K562 (cell line): ENCODE measurements at regions not wholly inside any gene's neighbourhood (a gene's known extent, or its start where the extent isn't known, plus 50 kb on each side); places are given as distances from the start of the nearest gene placed in this dataset.
A peak's percentile ranks its signal among the peaks of the same experiment; 100 is the strongest.

Experiments
- ATAC-seq: fragments of 200-7000 bp; cut with Tn5 transposase; 3 replicates; pipeline ENCODE4 v1.9.1; 2020; ENCODE audit warnings: moderate library complexity
- BruUV-seq: library from RNA; stranded (reverse); fragments of 400-500 nt; replicated peaks from 2 replicates; lab custom pipeline; 2021; lab: Mats Ljungman, UMichigan
- CTCF ChIA-PET: fragments of 300-600 bp; formaldehyde crosslinking; extraction: SDS; loops from one replicate; lab custom pipeline; 2021; ENCODE audit warnings: low intra/inter-chr PET ratio; lab: Yijun Ruan, JAX
- POLR2A ChIA-PET: fragments of 300-600, 350-650 bp; sonication (Branson Sonifier 250); formaldehyde crosslinking; extraction: SDS; loops from one replicate; lab custom pipeline; 2021; ENCODE audit warnings: antibody characterized with exemption, inconsistent platforms; lab: Yijun Ruan, JAX
- DNase-seq, 4 experiments: peaks; one replicate each; pipeline versions ENCODE4 v3.0.0 to v3.0.0-alpha.2; 2011 to 2018; ENCODE audit warnings: low spot score in 3 of 4, mixed read lengths in 3 of 4; ENCODE audit errors: extremely low read depth in 1 of 4
- FAIRE-seq: peaks from 2 replicates; lab custom pipeline; 2011; peaks lifted over from hg19 to GRCh38; lab: Jason Lieb, UNC
- H2AFZ ChIP-seq: 2 replicates; pipeline ENCODE4 v1.6.0; 2011; ENCODE audit warnings: low read depth, low read length, control low read depth, inconsistent platforms
- H3K27ac ChIP-seq: fragments of 200-600 bp; 3 replicates; pipeline ENCODE4 v1.8.0; 2011; ENCODE audit warnings: low read depth, mild to moderate bottlenecking, control low read depth, inconsistent platforms, low read length, moderate library complexity, mixed read lengths; ENCODE audit errors: extremely low read depth
- H3K27me3 ChIP-seq, 2 experiments: fragments of 300-600 bp in 1 of 2; 2 replicates in 1 of 2; 3 replicates in 1 of 2; pipeline versions ENCODE4 v1.6.0 to v1.8.0; 2011; ENCODE audit warnings: inconsistent platforms in 2 of 2, low read length in 2 of 2, mild to moderate bottlenecking in 1 of 2, mixed read lengths in 1 of 2, moderate library complexity in 1 of 2; ENCODE audit not compliant: control insufficient read depth in 2 of 2, insufficient read depth in 2 of 2
- H3K36me3 ChIP-seq: fragments of 300-600 bp; 3 replicates; pipeline ENCODE4 v1.8.0; 2011; ENCODE audit warnings: mild to moderate bottlenecking, low read length, inconsistent platforms; ENCODE audit not compliant: control insufficient read depth, insufficient read depth
- H3K4me1 ChIP-seq, 2 experiments: fragments of 200-600 bp in 1 of 2; replicated peaks in 1 of 2; 2 replicates in 1 of 2; 3 replicates in 1 of 2; pipeline versions ENCODE4 v1.5.1 to v1.8.0; 2011; ENCODE audit warnings: inconsistent platforms in 2 of 2, low read length in 2 of 2, mild to moderate bottlenecking in 1 of 2, mixed read lengths in 1 of 2, moderate library complexity in 1 of 2; ENCODE audit not compliant: control insufficient read depth in 2 of 2, insufficient read depth in 2 of 2
- H3K4me2 ChIP-seq: 2 replicates; pipeline ENCODE4 v1.6.1; 2011; ENCODE audit warnings: low read length, control low read depth, inconsistent platforms, mixed read lengths; ENCODE audit not compliant: insufficient read depth
- H3K4me3 ChIP-seq: fragments of 200-600 bp; sonication (generic), shearing (Covaris generic); 2 replicates; pipeline ENCODE4 v1.5.1; 2016; ENCODE audit warnings: control low read depth, inconsistent platforms
- H3K79me2 ChIP-seq: fragments of 200-600 bp; 3 replicates; pipeline ENCODE4 v1.8.0; 2011; ENCODE audit warnings: low read length, inconsistent platforms; ENCODE audit not compliant: control insufficient read depth, insufficient read depth
- H3K9ac ChIP-seq, 2 experiments: 2 replicates each; pipeline versions ENCODE4 v1.6.0 to v1.6.1; 2011; ENCODE audit warnings: low read depth in 2 of 2, low read length in 2 of 2, control low read depth in 1 of 2, inconsistent platforms in 1 of 2, mild to moderate bottlenecking in 1 of 2, mixed read lengths in 1 of 2; ENCODE audit not compliant: insufficient read depth in 1 of 2
- H3K9me1 ChIP-seq: one replicate; pipeline ENCODE4 v1.6.0; 2011; ENCODE audit warnings: inconsistent platforms, mild to moderate bottlenecking, low read length, moderate library complexity; ENCODE audit not compliant: control insufficient read depth, insufficient read depth
- H3K9me3 ChIP-seq: replicated peaks from 2 replicates; pipeline ENCODE4 v1.5.1; 2011; ENCODE audit warnings: low read depth, low read length, inconsistent platforms; ENCODE audit not compliant: control insufficient read depth, insufficient read depth
- H4K20me1 ChIP-seq: replicated peaks from 2 replicates; pipeline ENCODE4 v1.6.1; 2011; ENCODE audit warnings: low read length, inconsistent platforms, mixed read lengths; ENCODE audit not compliant: control insufficient read depth, insufficient read depth
- BMI1 ChIP-seq: fragments of 150-350 bp; IDR thresholded peaks from 2 replicates; pipeline ENCODE4 v1.6.1; 2014; ENCODE audit warnings: low read length
- BRCA1 ChIP-seq, 2 experiments: fragments of 450-650 bp in 1 of 2; sonication (generic) in 1 of 2; formaldehyde crosslinking in 1 of 2; IDR thresholded peaks; 2 replicates each; pipeline versions ENCODE4 v1.5.0 to v1.6.1; 2017 to 2020; ENCODE audit warnings: mild to moderate bottlenecking in 1 of 2, missing genetic modification reagents in 1 of 2
- CCAR2 ChIP-seq: fragments of 200-400 bp; formaldehyde crosslinking; IDR thresholded peaks from 2 replicates; pipeline ENCODE4 v1.6.1; 2017; ENCODE audit warnings: mild to moderate bottlenecking, low read depth, low read length
- CTBP1 ChIP-seq: fragments of 450-650 bp; IDR thresholded peaks from 2 replicates; pipeline ENCODE4 v1.6.1; 2016; ENCODE audit warnings: borderline replicate concordance
- NCOA1 ChIP-seq: fragments of 450-650 bp; IDR thresholded peaks from 2 replicates; pipeline ENCODE4 v1.6.1; 2016; ENCODE audit warnings: low read depth
- OTX1 ChIP-seq: fragments of 450-650 bp; formaldehyde crosslinking; IDR thresholded peaks from 2 replicates; pipeline ENCODE4 v1.4.0; 2022; ENCODE audit warnings: mild to moderate bottlenecking
- PHB ChIP-seq: fragments of 250-450 bp; sonication (Bioruptor Pico); IDR thresholded peaks from 2 replicates; pipeline ENCODE4 v1.5.0; 2021
- PHF20 ChIP-seq: fragments of 450-650 bp; IDR thresholded peaks from 2 replicates; pipeline ENCODE4 v1.6.1; 2018; ENCODE audit not compliant: partially characterized antibody
- PTBP1 ChIP-seq: fragments of 200-400 bp; formaldehyde crosslinking; IDR thresholded peaks from 2 replicates; pipeline ENCODE4 v1.6.1; 2017; ENCODE audit warnings: low read depth, low read length
- SNAPC5 ChIP-seq: fragments of 250-450 bp; sonication (Bioruptor Pico); IDR thresholded peaks from 2 replicates; pipeline ENCODE4 v1.8.0; 2021; ENCODE audit warnings: moderate library complexity, mild to moderate bottlenecking, inconsistent platforms
- SREBF2 ChIP-seq: sonication (generic); formaldehyde crosslinking; IDR thresholded peaks from 2 replicates; pipeline ENCODE4 v1.4.0; 2020; ENCODE audit warnings: mild to moderate bottlenecking, missing genetic modification reagents
- ZBTB7A ChIP-seq: IDR thresholded peaks from 2 replicates; pipeline ENCODE4 v1.6.1; 2011; ENCODE audit warnings: low read depth, mild to moderate bottlenecking, low read length, moderate library complexity, borderline replicate concordance; ENCODE audit not compliant: control insufficient read depth
- ZNF12 ChIP-seq: sonication (generic); formaldehyde crosslinking; IDR thresholded peaks from 2 replicates; pipeline ENCODE4 v1.4.0; 2020; ENCODE audit warnings: mild to moderate bottlenecking, missing genetic modification reagents
- ZNF311 ChIP-seq: fragments of 250-450 bp; sonication (Bioruptor Pico); IDR thresholded peaks from 2 replicates; pipeline ENCODE4 v1.4.0; 2020; ENCODE audit warnings: mild to moderate bottlenecking, moderate library complexity
- ZNF407 ChIP-seq: fragments of 450-650 bp; IDR thresholded peaks from 2 replicates; pipeline ENCODE4 v1.6.1; 2016; ENCODE audit warnings: low read depth
- ZNF444 ChIP-seq: fragments of 250-450 bp; sonication (Bioruptor Pico); IDR thresholded peaks from 2 replicates; pipeline ENCODE4 v1.4.0; 2020; ENCODE audit warnings: mild to moderate bottlenecking, moderate library complexity
- WGBS: fragments of 100-300 bp; shearing (Covaris generic); methylation state at CpG from one replicate; pipeline ENCODE4 v1.1.6; 2016; ENCODE audit warnings: low coverage, mixed read lengths; ENCODE audit not compliant: insufficient coverage; ENCODE audit errors: missing lambda C conversion rate; 5-methylcytosine and 5-hydroxymethylcytosine counted together
- in situ Hi-C: fragments of 300-500 bp; cut with MboI; formaldehyde crosslinking; loops from 4 replicates; pipeline ENCODE4 v1.15.0; 2018; ENCODE audit warnings: inconsistent platforms, mixed read lengths
- intact Hi-C: fragments of 100-400 bp; cut with micrococcal nuclease; formaldehyde crosslinking; loops from 2 replicates; pipeline ENCODE4 v1.14.2; 2022

GRCh38 chr13:18996221-18996620 lies 185.4 kb downstream of the TUBA3C start:
- CTCF ChIA-PET: no interaction called here

More at GRCh38 chr13:18996221-18996620, 185.4 kb downstream of the TUBA3C start:
- no peak for FAIRE-seq
- Histone ChIP-seq H3K27me3 (no peaks in the 10 kb centered on the region; a peak in 1 of 5 replicates), H3K9me3 (no peaks in the 10 kb centered on the region), H3K4me2 (no peak overlapping the region), H3K27ac (no peak overlapping the region), H3K4me1 (no peaks in the 10 kb centered on the region; a peak in 1 of 5 replicates), H3K9ac (no peak overlapping the region), H3K9me1 (no peaks in the 10 kb centered on the region), H4K20me1 (no peaks in the 10 kb centered on the region), H3K36me3 (no peaks in the 10 kb centered on the region), H3K79me2 (no peaks in the 10 kb centered on the region), H3K4me3 (no peak overlapping the region), H2AFZ (0 out of 2 replicates have a peak overlapping the region, but pooled peaks have one; percentile 38)
- POLR2A ChIA-PET: no interaction called here
- no peak for DNase-seq
- intact Hi-C loops (no loop called here), in situ Hi-C loops (no loop called here)
- no peak for TF ChIP-seq CTBP1
- TF ChIP-seq CCAR2: no peak
- no peak for TF ChIP-seq BRCA1 (IDR thresholded peaks at IDR 0.05)
- TF ChIP-seq BRCA1 (CRISPR knock-in tag; IDR thresholded peaks at IDR 0.05): no peak
- TF ChIP-seq ZBTB7A: no peak
- no peak for TF ChIP-seq ZNF444 (CRISPR knock-in tag)
- TF ChIP-seq OTX1 (CRISPR knock-in tag): no peak
- TF ChIP-seq SREBF2: no peak
- TF ChIP-seq ZNF311 (CRISPR knock-in tag): no peak
- no peak for TF ChIP-seq NCOA1
- TF ChIP-seq ZNF407: no peak
- TF ChIP-seq PHF20: no peak
- TF ChIP-seq BMI1: no peak
- TF ChIP-seq PHB: no peak
- no peak for TF ChIP-seq SNAPC5
- no peak for TF ChIP-seq PTBP1
- no peak for TF ChIP-seq ZNF12 (CRISPR knock-in tag)
- ATAC-seq: no peak
- 0% methylated on average over 2 of the region's 2 CpGs for WGBS
- BruUV-seq: no TSS peak
